ENCODE measurements at regions not wholly inside any gene's neighbourhood (a gene's known extent, or its start where the extent isn't known, plus 50 kb on each side); places are given as distances from the start of the nearest gene placed in this dataset.

- no peak overlapping the region for H3K9ac ChIP-seq (ENCODE audit: low read length)
- H2AFZ ChIP-seq (ENCODE audit: low read depth, low read length, severe bottlenecking) = no peak overlapping the region
- no peak overlapping the region for H3K27ac ChIP-seq (ENCODE audit: low read depth, low read length)
- no peaks in the 10 kb centered on the region for H3F3A ChIP-seq (ENCODE audit: insufficient read depth)
- H3K79me2 ChIP-seq (ENCODE audit: insufficient read depth, low read length) = no peaks in the 10 kb centered on the region
- TF ChIP-seq EZH2phosphoT487 (conservative IDR thresholded peaks at IDR 0.05; ENCODE audit: low read length) = no peak
- TF ChIP-seq CTCF (IDR thresholded peaks at IDR 0.05; ENCODE audit: insufficient read depth, low read length, poor library complexity, severe bottlenecking) = no peak
- no peaks in the 10 kb centered on the region for H3K27me3 ChIP-seq (ENCODE audit: low read length)
- H3K4me3 ChIP-seq (ENCODE audit: insufficient read depth, low read length, poor library complexity, severe bottlenecking) = no peak overlapping the region
- peaks cover 55% of the 10 kb centered on the region for H3K9me3 ChIP-seq (ENCODE audit: insufficient read depth, low read length)
- no peaks in the 10 kb centered on the region for H3K9me2 ChIP-seq (replicated peaks; ENCODE audit: insufficient read depth, low read length)
- no peaks in the 10 kb centered on the region for H3K36me3 ChIP-seq (ENCODE audit: low read length)
- no peaks in the 10 kb centered on the region for H4K20me1 ChIP-seq (ENCODE audit: low read depth, low read length)
- H3K4me2 ChIP-seq (ENCODE audit: low read depth, low read length, poor library complexity, severe bottlenecking) = no peak overlapping the region
Measured at GRCh38 chr19:27529158-27529557, 1683.8 kb downstream of the UQCRFS1 start.

DNA sequence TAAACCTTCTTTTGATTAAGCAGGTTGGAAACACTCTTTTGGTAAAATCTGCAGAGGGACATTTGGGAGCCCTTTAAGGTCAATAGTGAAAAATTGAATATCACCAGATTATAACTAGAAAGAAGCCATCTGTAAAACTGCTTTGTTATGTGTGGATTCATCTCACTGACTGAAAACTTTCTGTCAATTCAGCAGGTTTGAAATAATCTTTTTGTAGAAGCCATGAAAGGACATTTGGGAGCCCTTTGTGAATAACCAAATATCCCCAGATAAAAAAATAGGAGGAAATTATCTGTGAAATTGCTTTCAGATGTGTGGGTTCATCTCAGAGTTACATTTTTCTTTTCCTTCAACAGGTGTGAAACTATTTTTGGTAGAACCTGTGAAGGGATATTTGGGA, 1690.7 kb downstream of the UQCRFS1 start:
- H2AFZ ChIP-seq (ENCODE audit: low read depth, low read length, severe bottlenecking) = no peak overlapping the region
- no peaks in the 10 kb centered on the region for H3F3A ChIP-seq (ENCODE audit: insufficient read depth)
- no peak overlapping the region for H3K4me2 ChIP-seq (ENCODE audit: low read depth, low read length, poor library complexity, severe bottlenecking)
- no peaks in the 10 kb centered on the region for H3K9me2 ChIP-seq (replicated peaks; ENCODE audit: insufficient read depth, low read length)
- H4K20me1 ChIP-seq (ENCODE audit: low read depth, low read length) = no peaks in the 10 kb centered on the region
- TF ChIP-seq EZH2phosphoT487 (conservative IDR thresholded peaks at IDR 0.05; ENCODE audit: low read length) = no peak
- no peak for TF ChIP-seq CTCF (IDR thresholded peaks at IDR 0.05; ENCODE audit: insufficient read depth, low read length, poor library complexity, severe bottlenecking)
- no peaks in the 10 kb centered on the region for H3K36me3 ChIP-seq (ENCODE audit: low read length)
- H3K9me3 ChIP-seq (ENCODE audit: insufficient read depth, low read length) = peaks cover 39% of the 10 kb centered on the region; the same call in 1 of the 2 replicates
- H3K79me2 ChIP-seq (ENCODE audit: insufficient read depth, low read length) = no peaks in the 10 kb centered on the region
- H3K4me3 ChIP-seq (ENCODE audit: insufficient read depth, low read length, poor library complexity, severe bottlenecking) = no peak overlapping the region
- H3K9ac ChIP-seq (ENCODE audit: low read length) = no peak overlapping the region
- no peaks in the 10 kb centered on the region for H3K27me3 ChIP-seq (ENCODE audit: low read length)
- H3K27ac ChIP-seq (ENCODE audit: low read depth, low read length) = no peak overlapping the region
